ENCODE measurements at regions not wholly inside any gene's neighbourhood (a gene's known extent, or its start where the extent isn't known, plus 50 kb on each side); places are given as distances from the start of the nearest gene placed in this dataset.

DNA sequence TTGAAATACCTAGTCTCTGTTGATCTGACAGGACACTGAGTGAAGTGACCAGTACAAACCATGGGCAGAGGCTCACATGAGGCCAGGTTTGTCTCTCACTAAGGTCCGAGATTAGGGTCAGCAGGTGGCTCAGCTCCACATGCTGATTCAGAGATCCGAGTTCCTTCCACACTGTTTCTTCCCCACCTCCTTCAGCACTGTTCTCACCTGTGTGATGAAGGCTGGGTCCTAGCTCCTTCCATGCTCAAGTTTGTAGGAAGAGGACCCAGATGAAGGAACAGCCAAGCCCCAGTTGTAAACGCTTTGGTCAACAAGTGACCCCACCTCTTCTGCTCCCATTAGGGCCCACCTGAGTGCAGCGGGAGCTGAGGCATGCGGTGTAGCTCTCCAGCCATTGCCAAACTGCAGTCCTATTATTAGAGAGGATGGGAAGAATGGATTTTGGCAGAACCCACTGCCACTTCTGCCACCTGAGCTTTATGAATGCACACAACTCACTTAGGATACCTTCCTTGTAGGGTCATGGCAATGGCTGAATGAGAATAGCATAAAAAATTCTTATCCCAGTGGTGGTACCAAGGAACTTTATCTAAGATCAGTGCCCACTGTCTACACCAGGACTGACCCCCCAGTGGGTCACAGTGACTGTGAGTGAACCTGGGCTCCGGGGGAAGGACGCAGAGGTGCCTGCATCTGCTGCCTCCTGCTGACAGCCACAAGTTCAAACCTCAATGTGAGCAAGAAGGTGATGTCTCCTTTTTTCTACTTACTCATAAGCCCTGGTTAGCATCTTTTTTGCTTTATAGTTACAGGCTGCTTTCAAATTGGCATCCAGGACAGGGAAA lies 324.8 kb upstream of the HS6ST1 start:
- Histone ChIP-seq H3K9me3 (no peaks in the 10 kb centered on the region), H3K27ac (no peak overlapping the region), H3K27me3 (no peaks in the 10 kb centered on the region), H3K36me3 (ENCODE audit: low read depth, missing control alignments) (no peaks in the 10 kb centered on the region), H3K4me1 (no peaks in the 10 kb centered on the region), H3K4me3 (no peak overlapping the region)
- WGBS, 2 donors: 91 to 93% methylated on average over 6 to 7 of the region's 7 CpGs
- intact Hi-C loops (cut with DNase I; ENCODE audit: low total_unique reads): no loop called here
- TF ChIP-seq POLR2A (IDR thresholded peaks at IDR 0.05) (no peak), CTCF (IDR thresholded peaks at IDR 0.05) (no peak)
- DNase-seq: peak; percentile 4

DNA sequence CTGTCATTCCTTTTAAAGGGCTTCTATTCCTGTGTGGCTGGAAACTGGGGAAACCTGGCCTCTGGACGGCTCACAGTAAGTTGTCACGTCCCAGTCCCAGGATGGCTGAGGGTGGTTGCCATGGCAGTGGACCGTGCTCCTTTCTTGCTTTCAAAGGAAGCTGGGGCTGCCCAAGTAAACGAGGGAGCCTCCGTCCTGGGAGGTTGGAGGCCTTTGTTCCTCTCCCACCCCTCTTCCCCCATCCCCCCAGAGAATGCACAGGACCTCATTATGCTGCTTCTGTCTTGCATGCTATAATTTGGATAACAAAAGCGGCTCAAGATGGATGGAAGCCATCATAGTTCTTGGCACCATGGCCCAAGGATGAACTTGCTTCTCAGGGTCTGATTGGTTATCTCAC lies 325.5 kb upstream of the HS6ST1 start:
- Histone ChIP-seq H3K9me3 (no peaks in the 10 kb centered on the region), H3K27me3 (no peaks in the 10 kb centered on the region), H3K27ac (no peak overlapping the region), H3K4me1 (no peaks in the 10 kb centered on the region), H3K36me3 (ENCODE audit: low read depth, missing control alignments) (no peaks in the 10 kb centered on the region), H3K4me3 (no peak overlapping the region)
- DNase-seq: peak; percentile 1
- TF ChIP-seq POLR2A (IDR thresholded peaks at IDR 0.05): no peak
- TF ChIP-seq CTCF (IDR thresholded peaks at IDR 0.05): no peak
- WGBS, 2 donors: 82 to 84% methylated on average over 5 to 6 of the region's 6 CpGs
- intact Hi-C loops (cut with DNase I; ENCODE audit: low total_unique reads): no loop called here

GRCh38 chr2:128644718-128645256 lies 326.1 kb upstream of the HS6ST1 start:
- H3K4me3 ChIP-seq: no peak overlapping the region
- WGBS, 2 donors: 68 to 73% methylated on average over 2 of the region's 2 CpGs
- H3K27me3 ChIP-seq: no peaks in the 10 kb centered on the region
- DNase-seq: peak; percentile 5
- H3K27ac ChIP-seq: no peak overlapping the region
- intact Hi-C loops (cut with DNase I; ENCODE audit: low total_unique reads): no loop called here
- TF ChIP-seq POLR2A (IDR thresholded peaks at IDR 0.05) (no peak), CTCF (IDR thresholded peaks at IDR 0.05) (no peak)
- no peaks in the 10 kb centered on the region for H3K4me1 ChIP-seq
- no peaks in the 10 kb centered on the region for H3K36me3 ChIP-seq (ENCODE audit: low read depth, missing control alignments)
- H3K9me3 ChIP-seq: no peaks in the 10 kb centered on the region

GRCh38 chr2:128645631-128646030 lies 327.0 kb upstream of the HS6ST1 start:
- no peaks in the 10 kb centered on the region for H3K36me3 ChIP-seq (ENCODE audit: low read depth, missing control alignments)
- TF ChIP-seq CTCF (IDR thresholded peaks at IDR 0.05): no peak
- no peak for TF ChIP-seq POLR2A (IDR thresholded peaks at IDR 0.05)

More at GRCh38 chr2:128645631-128646030, 327.0 kb upstream of the HS6ST1 start:
- intact Hi-C loops (cut with DNase I; ENCODE audit: low total_unique reads): no loop called here
- H3K27ac ChIP-seq: no peak overlapping the region
- no peaks in the 10 kb centered on the region for H3K27me3 ChIP-seq
- H3K9me3 ChIP-seq: no peaks in the 10 kb centered on the region
- H3K4me3 ChIP-seq: no peak overlapping the region
- 94 to 98% methylated on average over 6 of the region's 6 CpGs for WGBS, 2 donors
- no peaks in the 10 kb centered on the region for H3K4me1 ChIP-seq
- peak; percentile 7 for DNase-seq

All from testis (tissue), 2 donors.